Fibroblast of lung (primary cell): ENCODE measurements at regions not wholly inside any gene's neighbourhood (a gene's known extent, or its start where the extent isn't known, plus 50 kb on each side); places are given as distances from the start of the nearest gene placed in this dataset.
"Not testable (repeated sequence)": the region's sequence is repeated elsewhere in the genome, so short reads cannot be mapped to it uniquely, and the experiment has no call there.

Experiments
- DNase-seq, 2 donors: peaks; one replicate each; pipeline versions ENCODE4 v3.0.0 to v3.0.0-alpha.2; 2010; ENCODE audit warnings: low read depth in 2 of 2
- H2AFZ ChIP-seq: 2 replicates; pipeline ENCODE4 v1.5.1; 2012; ENCODE audit warnings: low read length, control low read depth, inconsistent platforms
- H3K27ac ChIP-seq: 2 replicates; pipeline ENCODE4 v1.5.1; 2011; ENCODE audit warnings: low read length, control low read depth; ENCODE audit not compliant: insufficient read depth
- H3K27me3 ChIP-seq: 2 replicates; pipeline ENCODE4 v1.5.1; 2011; ENCODE audit warnings: mild to moderate bottlenecking, low read length; ENCODE audit not compliant: control insufficient read depth, insufficient read depth
- H3K36me3 ChIP-seq: 2 replicates; pipeline ENCODE4 v1.5.1; 2011; ENCODE audit warnings: low read length; ENCODE audit not compliant: control insufficient read depth, insufficient read depth
- H3K4me1 ChIP-seq: 2 replicates; pipeline ENCODE4 v1.5.1; 2011; ENCODE audit warnings: low read length; ENCODE audit not compliant: control insufficient read depth, insufficient read depth; ENCODE audit errors: extremely low read depth
- H3K4me2 ChIP-seq: 2 replicates; pipeline ENCODE4 v1.5.1; 2011; ENCODE audit warnings: low read length, control low read depth; ENCODE audit not compliant: insufficient read depth; ENCODE audit errors: extremely low read depth
- H3K4me3 ChIP-seq, 4 experiments: fragments of 200-600 bp in 1 of 4; sonication (generic) in 1 of 4; replicated peaks in 1 of 4; 2 replicates each; pipeline ENCODE4 v1.5.1; 2011 to 2016; ENCODE audit warnings: low read length in 4 of 4, low read depth in 3 of 4, mild to moderate bottlenecking in 3 of 4, control low read depth in 2 of 4, inconsistent platforms in 1 of 4, mixed read lengths in 1 of 4; ENCODE audit not compliant: insufficient read depth in 1 of 4; ENCODE audit errors: control extremely low read depth in 1 of 4
- H3K79me2 ChIP-seq: 2 replicates; pipeline ENCODE4 v1.5.1; 2012; ENCODE audit warnings: mild to moderate bottlenecking, low read length, inconsistent platforms; ENCODE audit not compliant: control insufficient read depth, insufficient read depth
- H3K9ac ChIP-seq: 2 replicates; pipeline ENCODE4 v1.5.1; 2011; ENCODE audit warnings: mild to moderate bottlenecking, low read length, control low read depth; ENCODE audit not compliant: insufficient read depth
- H3K9me3 ChIP-seq: 2 replicates; pipeline ENCODE4 v1.5.1; 2012; ENCODE audit warnings: low read depth, low read length; ENCODE audit not compliant: control insufficient read depth, insufficient read depth
- H4K20me1 ChIP-seq: 2 replicates; pipeline ENCODE4 v1.5.1; 2011; ENCODE audit warnings: low read length; ENCODE audit not compliant: control insufficient read depth, insufficient read depth; ENCODE audit errors: extremely low read depth

GRCh38 chr15:101961263-101961662 is 149.3 kb downstream of the OR4F15 start:
- H3K36me3 ChIP-seq, DNase-seq, H3K27me3 ChIP-seq, H3K79me2 ChIP-seq, H2AFZ ChIP-seq, H3K27ac ChIP-seq, H3K4me2 ChIP-seq, H3K9me3 ChIP-seq, H3K4me1 ChIP-seq, H4K20me1 ChIP-seq, H3K9ac ChIP-seq: not testable (repeated sequence)
- peak overlapping the region in 1 of 4 experiments; percentile 25 for H3K4me3 ChIP-seq

DNA sequence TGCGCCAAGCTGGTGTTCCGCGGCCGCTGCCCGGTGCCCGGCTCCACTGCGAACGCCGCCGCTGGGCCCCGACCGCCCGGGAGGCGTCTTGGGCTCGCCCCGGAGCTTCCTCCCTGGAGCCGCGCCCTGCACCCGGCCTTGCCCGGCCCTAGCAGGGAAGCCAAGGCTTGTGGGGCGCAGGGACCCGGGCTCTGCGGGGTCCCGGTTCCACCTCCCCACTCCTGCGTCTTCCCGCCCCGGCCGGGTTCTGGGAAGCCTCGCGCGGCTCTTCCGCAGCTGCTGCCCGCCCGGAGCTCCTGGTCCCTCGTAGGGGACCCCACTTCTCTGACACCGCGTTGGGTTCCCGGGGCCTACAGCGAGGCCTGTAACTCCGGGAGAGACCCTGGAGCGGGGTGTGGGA is 149.8 kb downstream of the OR4F15 start:
- not testable (repeated sequence) for H4K20me1 ChIP-seq, H3K9ac ChIP-seq, H2AFZ ChIP-seq, H3K27me3 ChIP-seq, H3K9me3 ChIP-seq, H3K79me2 ChIP-seq, H3K4me2 ChIP-seq, H3K36me3 ChIP-seq, H3K4me1 ChIP-seq, H3K27ac ChIP-seq, DNase-seq
- peak overlapping the region in 1 of 4 experiments; percentile 46 for H3K4me3 ChIP-seq

DNA sequence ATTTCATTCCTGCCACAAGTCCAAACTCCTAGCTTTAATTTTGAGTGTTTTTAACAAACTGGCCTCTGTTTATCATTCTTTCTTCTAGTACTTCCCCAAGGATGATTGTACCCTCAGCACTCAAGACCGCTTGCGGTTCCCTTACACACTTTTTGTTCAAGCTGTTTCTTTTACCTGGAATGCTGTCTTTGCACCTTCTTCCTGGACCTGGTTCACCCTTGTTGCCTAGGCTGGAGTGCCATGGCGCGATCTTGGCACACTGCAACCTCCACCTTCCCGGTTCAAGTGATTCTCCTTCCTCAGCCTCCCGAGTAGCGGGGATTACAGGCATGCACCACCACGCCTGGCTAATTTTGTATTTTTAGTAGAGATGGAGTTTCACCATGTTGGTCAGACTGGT is 151.7 kb downstream of the OR4F15 start:
- H3K4me1 ChIP-seq, H3K79me2 ChIP-seq, DNase-seq, H3K27ac ChIP-seq, H3K4me2 ChIP-seq, H3K9me3 ChIP-seq, H3K36me3 ChIP-seq, H2AFZ ChIP-seq, H3K4me3 ChIP-seq, H3K9ac ChIP-seq, H3K27me3 ChIP-seq, H4K20me1 ChIP-seq: not testable (repeated sequence)

DNA sequence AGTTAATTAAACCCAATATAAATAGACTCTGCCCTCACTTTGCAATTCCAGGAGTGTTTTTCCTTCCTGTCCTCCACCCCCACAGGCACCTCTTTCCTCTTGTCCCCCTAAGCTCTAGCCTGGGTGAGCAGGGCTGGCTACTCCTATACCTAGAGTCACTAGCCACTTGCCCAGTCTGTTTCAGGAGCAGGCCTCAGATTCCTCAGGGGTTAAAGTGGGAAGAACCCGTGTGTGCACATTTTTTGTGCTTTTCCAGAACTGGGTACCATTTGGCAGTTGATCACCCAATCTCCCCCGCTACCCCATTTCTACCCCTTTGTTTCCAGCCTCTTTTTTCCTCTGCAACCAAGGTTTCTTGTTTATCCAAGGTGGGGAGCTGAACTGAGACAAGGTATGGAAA is 153.4 kb downstream of the OR4F15 start:
- not testable (repeated sequence) for H3K9me3 ChIP-seq, H3K36me3 ChIP-seq, H3K79me2 ChIP-seq, H3K9ac ChIP-seq, H2AFZ ChIP-seq, H3K4me1 ChIP-seq, H4K20me1 ChIP-seq, DNase-seq, H3K27ac ChIP-seq, H3K4me3 ChIP-seq, H3K4me2 ChIP-seq, H3K27me3 ChIP-seq

GRCh38 chr15:101965860-101966259 is 153.9 kb downstream of the OR4F15 start:
- not testable (repeated sequence) for H2AFZ ChIP-seq, H3K36me3 ChIP-seq, H3K9me3 ChIP-seq, H3K27me3 ChIP-seq, H3K79me2 ChIP-seq, H3K4me2 ChIP-seq, H3K4me1 ChIP-seq, H3K9ac ChIP-seq, H3K27ac ChIP-seq, H3K4me3 ChIP-seq, H4K20me1 ChIP-seq, DNase-seq

- H3K4me2 ChIP-seq, H3K27ac ChIP-seq, H3K9ac ChIP-seq, H3K4me3 ChIP-seq, H4K20me1 ChIP-seq, DNase-seq, H3K36me3 ChIP-seq, H3K9me3 ChIP-seq, H3K27me3 ChIP-seq, H3K79me2 ChIP-seq, H3K4me1 ChIP-seq, H2AFZ ChIP-seq: not testable (repeated sequence)
Observed at GRCh38 chr15:101967364-101967763, 155.4 kb downstream of the OR4F15 start.

- not testable (repeated sequence) for H3K4me3 ChIP-seq, H4K20me1 ChIP-seq, DNase-seq, H3K27me3 ChIP-seq, H3K9me3 ChIP-seq, H3K27ac ChIP-seq, H3K9ac ChIP-seq, H2AFZ ChIP-seq, H3K79me2 ChIP-seq, H3K4me1 ChIP-seq, H3K36me3 ChIP-seq, H3K4me2 ChIP-seq
Observed at GRCh38 chr15:101970605-101971004, 158.6 kb downstream of the OR4F15 start.
